ENCODE measurements at regions not wholly inside any gene's neighbourhood (a gene's known extent, or its start where the extent isn't known, plus 50 kb on each side); places are given as distances from the start of the nearest gene placed in this dataset.

DNA sequence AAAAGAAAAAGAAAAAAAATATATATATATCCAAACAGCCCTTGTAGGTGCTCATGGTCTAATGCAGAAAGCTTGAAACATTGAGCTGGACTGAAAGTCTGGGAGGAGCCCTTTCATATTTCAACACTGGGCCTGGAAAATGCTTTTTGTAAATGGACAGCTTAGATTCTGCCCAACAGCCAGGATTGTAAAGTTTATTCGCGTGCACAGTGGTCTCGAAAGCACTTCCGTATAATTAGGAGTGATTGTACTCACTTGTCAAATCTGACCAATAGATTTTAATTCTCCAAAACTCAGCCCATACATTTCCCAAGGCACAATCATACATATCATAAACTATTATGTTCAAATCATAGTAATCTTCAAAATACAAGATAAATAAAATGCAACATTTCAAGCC is 260.1 kb downstream of the COL4A1 start:
- no peak for TF ChIP-seq POLR2AphosphoS5 (IDR thresholded peaks at IDR 0.05)
- TF ChIP-seq, protein P1, sequence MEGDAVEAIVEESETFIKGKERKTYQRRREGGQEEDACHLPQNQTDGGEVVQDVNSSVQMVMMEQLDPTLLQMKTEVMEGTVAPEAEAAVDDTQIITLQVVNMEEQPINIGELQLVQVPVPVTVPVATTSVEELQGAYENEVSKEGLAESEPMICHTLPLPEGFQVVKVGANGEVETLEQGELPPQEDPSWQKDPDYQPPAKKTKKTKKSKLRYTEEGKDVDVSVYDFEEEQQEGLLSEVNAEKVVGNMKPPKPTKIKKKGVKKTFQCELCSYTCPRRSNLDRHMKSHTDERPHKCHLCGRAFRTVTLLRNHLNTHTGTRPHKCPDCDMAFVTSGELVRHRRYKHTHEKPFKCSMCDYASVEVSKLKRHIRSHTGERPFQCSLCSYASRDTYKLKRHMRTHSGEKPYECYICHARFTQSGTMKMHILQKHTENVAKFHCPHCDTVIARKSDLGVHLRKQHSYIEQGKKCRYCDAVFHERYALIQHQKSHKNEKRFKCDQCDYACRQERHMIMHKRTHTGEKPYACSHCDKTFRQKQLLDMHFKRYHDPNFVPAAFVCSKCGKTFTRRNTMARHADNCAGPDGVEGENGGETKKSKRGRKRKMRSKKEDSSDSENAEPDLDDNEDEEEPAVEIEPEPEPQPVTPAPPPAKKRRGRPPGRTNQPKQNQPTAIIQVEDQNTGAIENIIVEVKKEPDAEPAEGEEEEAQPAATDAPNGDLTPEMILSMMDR (IDR thresholded peaks at IDR 0.05), result no peak
- TF ChIP-seq POLR2A (IDR thresholded peaks at IDR 0.05; ENCODE audit: low read depth), result no peak
